SH-SY5Y (cell line): ENCODE measurements at regions not wholly inside any gene's neighbourhood (a gene's known extent, or its start where the extent isn't known, plus 50 kb on each side); places are given as distances from the start of the nearest gene placed in this dataset.

Source experiments
- GATA2 ChIP-seq: IDR thresholded peaks from 2 replicates; pipeline ENCODE4 v1.6.1; 2011; ENCODE audit warnings: mild to moderate bottlenecking, low read depth, low read length
- GATA3 ChIP-seq: IDR thresholded peaks from 2 replicates; pipeline ENCODE4 v1.6.1; 2011; ENCODE audit warnings: low read depth, mild to moderate bottlenecking, low read length, moderate library complexity

DNA sequence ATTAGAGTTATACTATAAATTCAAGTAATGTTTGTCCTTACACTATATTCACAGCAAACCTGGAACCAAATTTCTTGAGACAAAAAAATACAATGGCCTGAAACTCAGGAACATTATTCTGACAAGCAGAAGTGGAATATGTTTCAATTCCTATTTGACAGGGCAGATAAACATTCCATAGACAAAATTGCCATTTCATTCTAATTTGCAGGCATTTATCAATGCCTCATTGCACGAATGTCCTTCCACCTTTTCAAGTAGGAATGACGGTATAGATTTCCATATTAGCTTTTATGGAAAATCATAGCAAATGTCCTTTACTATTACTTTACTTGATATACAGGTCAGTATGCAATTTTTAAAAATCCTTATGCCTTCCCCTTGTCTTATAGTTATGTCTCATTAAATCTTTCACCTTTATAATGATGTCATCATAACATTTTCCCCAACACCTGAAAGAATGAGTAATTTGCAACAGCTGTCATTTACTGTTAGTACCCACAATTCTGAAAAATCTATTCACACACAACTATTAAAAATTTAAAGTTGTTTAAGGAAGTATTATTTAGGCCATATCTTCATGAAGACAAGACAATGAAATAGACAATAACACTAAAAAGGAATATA lies 299.7 kb upstream of the SEMA3C start:
- TF ChIP-seq GATA2, result no peak
- TF ChIP-seq GATA3, result no peak
